ENCODE measurements at regions not wholly inside any gene's neighbourhood (a gene's known extent, or its start where the extent isn't known, plus 50 kb on each side); places are given as distances from the start of the nearest gene placed in this dataset.
"Not testable (repeated sequence)": the region's sequence is repeated elsewhere in the genome, so short reads cannot be mapped to it uniquely, and the experiment has no call there.

- DNase-seq (no peak), ATAC-seq (no peak)
- ChIA-PET CTCF (no interaction called here), POLR2A (no interaction called here)
- H3K9me3 Mint-ChIP-seq (ENCODE audit: low read depth) = no peaks in the 10 kb centered on the region
- no peak overlapping the region for H3K27ac Mint-ChIP-seq
- intact Hi-C loops (cut with DNase I, micrococcal nuclease) = no loop called here
- no peaks in the 10 kb centered on the region for H3K4me1 Mint-ChIP-seq
- no peaks in the 10 kb centered on the region for H3K36me3 Mint-ChIP-seq (ENCODE audit: low read depth)
- H3K4me3 Mint-ChIP-seq = no peak overlapping the region
- H3K27me3 Mint-ChIP-seq = peaks cover 4% of the 10 kb centered on the region
These were observed 92.8 kb upstream of the MITF start for GRCh38 chr3:69646287-69647067.

GRCh38 chr3:69642606-69643005, 96.7 kb upstream of the MITF start:
- Mint-ChIP-seq H3K4me1 (no peaks in the 10 kb centered on the region), H3K27ac (no peak overlapping the region), H3K27me3 (peaks cover 5% of the 10 kb centered on the region), H3K4me3 (no peak overlapping the region), H3K36me3 (ENCODE audit: low read depth) (no peaks in the 10 kb centered on the region), H3K9me3 (ENCODE audit: low read depth) (no peaks in the 10 kb centered on the region)
- CTCF ChIA-PET = interaction anchor here (0.6 to 0.8 kb wide), 2 partner anchors 86 to 897 kb away, joined by 3 to 4 read pairs; no protein-coding TSS in a partner anchor
- POLR2A ChIA-PET = no interaction called here
- ATAC-seq (no peak), DNase-seq (no peak)
- intact Hi-C loops (cut with DNase I, micrococcal nuclease) = no loop called here

DNA sequence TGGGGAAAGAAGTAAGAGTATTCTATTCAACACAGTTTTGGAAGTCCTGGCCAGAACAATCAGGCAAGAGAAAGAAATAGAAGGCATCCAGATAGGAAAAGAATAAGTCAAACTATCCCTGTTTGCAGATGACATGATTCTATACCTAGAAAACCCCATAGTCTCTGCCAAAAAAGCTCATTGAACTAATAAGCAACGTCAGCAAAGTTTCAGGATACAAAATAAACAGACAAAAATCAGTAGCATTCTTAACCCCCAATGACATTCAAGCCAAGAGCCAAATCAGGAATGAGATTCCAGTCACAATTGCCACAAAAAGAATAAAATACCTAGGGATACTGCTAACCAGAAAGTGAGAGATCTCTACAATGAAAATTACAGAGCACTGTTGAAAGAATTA, 99.4 kb upstream of the MITF start:
- ATAC-seq (no peak), DNase-seq (no peak)
- ChIA-PET CTCF (interaction anchor here (0.6 kb wide), 1 partner anchor 224 kb away, joined by 3 read pairs; no protein-coding TSS in a partner anchor), POLR2A (no interaction called here)
- H3K27ac Mint-ChIP-seq = no peak overlapping the region
- intact Hi-C loops (cut with DNase I, micrococcal nuclease) = no loop called here
- peaks cover 5% of the 10 kb centered on the region for H3K27me3 Mint-ChIP-seq
- no peaks in the 10 kb centered on the region for H3K9me3 Mint-ChIP-seq (ENCODE audit: low read depth)
- H3K36me3 Mint-ChIP-seq (ENCODE audit: low read depth) = no peaks in the 10 kb centered on the region
- no peaks in the 10 kb centered on the region for H3K4me1 Mint-ChIP-seq
- no peak overlapping the region for H3K4me3 Mint-ChIP-seq

DNA sequence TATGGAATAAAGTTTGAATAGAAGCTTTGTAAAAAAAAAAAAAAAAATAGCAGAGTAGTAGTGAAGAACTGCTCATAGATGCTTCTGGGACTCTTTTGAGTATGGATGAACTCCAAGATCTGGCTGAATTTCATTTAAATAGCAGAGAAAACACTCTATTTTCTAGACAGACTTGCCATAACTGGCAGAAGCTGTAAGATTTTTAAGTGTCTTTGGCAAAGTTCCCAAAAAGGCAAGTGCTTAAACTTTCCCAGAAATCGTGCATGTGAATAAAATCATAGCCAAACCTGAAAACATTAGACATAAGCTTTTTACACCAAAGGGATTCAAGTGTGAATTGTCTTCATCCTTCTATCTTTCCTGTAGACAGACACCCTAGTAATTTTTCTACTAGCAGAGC, 110.3 kb upstream of the MITF start:
- H3K9me3 Mint-ChIP-seq (ENCODE audit: low read depth) = peaks cover 21% of the 10 kb centered on the region
- H3K4me3 Mint-ChIP-seq = no peak overlapping the region
- H3K36me3 Mint-ChIP-seq (ENCODE audit: low read depth) = no peaks in the 10 kb centered on the region

GRCh38 chr3:69613286-69613685, 126.0 kb upstream of the MITF start:
- intact Hi-C loops (cut with DNase I, micrococcal nuclease) = no loop called here
- ATAC-seq = no peak
- Mint-ChIP-seq H3K9me3 (ENCODE audit: low read depth) (no peaks in the 10 kb centered on the region), H3K27me3 (peaks cover 6% of the 10 kb centered on the region), H3K36me3 (ENCODE audit: low read depth) (no peaks in the 10 kb centered on the region), H3K27ac (no peak overlapping the region), H3K4me1 (no peaks in the 10 kb centered on the region), H3K4me3 (no peak overlapping the region)
- ChIA-PET POLR2A (no interaction called here), CTCF (interaction anchor here (0.6 kb wide), 1 partner anchor 1269 kb away, joined by 3 read pairs; no protein-coding TSS in a partner anchor)
- no peak for DNase-seq

More for the DNA sequence above, 110.3 kb upstream of the MITF start:
- ChIA-PET POLR2A (no interaction called here), CTCF (interaction anchor here (0.7 kb wide), 1 partner anchor 43 kb away, joined by 3 read pairs; no protein-coding TSS in a partner anchor)
- DNase-seq = no peak
- Mint-ChIP-seq H3K4me1 (no peaks in the 10 kb centered on the region), H3K27me3 (no peaks in the 10 kb centered on the region), H3K27ac (no peak overlapping the region)
- ATAC-seq = no peak
- intact Hi-C loops (cut with DNase I, micrococcal nuclease) = no loop called here

DNA sequence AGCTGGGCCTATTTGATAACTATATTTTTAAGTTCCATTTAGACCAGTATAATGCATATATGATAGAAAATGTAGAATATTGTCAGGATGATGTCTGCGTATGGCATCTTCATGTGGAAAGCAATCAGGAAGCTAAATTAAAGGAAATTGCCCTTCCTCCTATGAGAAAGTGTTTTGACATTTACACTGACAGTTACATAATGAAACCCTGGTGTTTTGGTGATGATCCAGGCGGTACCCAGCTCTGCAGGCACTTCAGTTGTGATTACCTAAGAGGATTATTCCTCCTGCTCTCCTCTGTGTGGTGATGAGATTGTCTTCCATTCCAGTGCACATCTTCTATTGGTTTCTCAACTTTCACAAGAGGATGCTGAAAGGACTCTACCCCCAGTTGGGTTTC, 126.5 kb upstream of the MITF start:
- intact Hi-C loops (cut with DNase I, micrococcal nuclease) = no loop called here
- ChIA-PET CTCF (interaction anchor here (1.0 kb wide), 1 partner anchor 306 kb away, joined by 4 read pairs; no protein-coding TSS in a partner anchor), POLR2A (no interaction called here)
- Mint-ChIP-seq H3K27me3 (peaks cover 6% of the 10 kb centered on the region), H3K27ac (no peak overlapping the region), H3K36me3 (ENCODE audit: low read depth) (no peaks in the 10 kb centered on the region), H3K4me1 (no peaks in the 10 kb centered on the region), H3K4me3 (no peak overlapping the region), H3K9me3 (ENCODE audit: low read depth) (no peaks in the 10 kb centered on the region)
- DNase-seq = no peak
- no peak for ATAC-seq

GRCh38 chr3:69609566-69609965, 129.7 kb upstream of the MITF start:
- not testable (repeated sequence) for H3K4me3 Mint-ChIP-seq, ATAC-seq

DNA sequence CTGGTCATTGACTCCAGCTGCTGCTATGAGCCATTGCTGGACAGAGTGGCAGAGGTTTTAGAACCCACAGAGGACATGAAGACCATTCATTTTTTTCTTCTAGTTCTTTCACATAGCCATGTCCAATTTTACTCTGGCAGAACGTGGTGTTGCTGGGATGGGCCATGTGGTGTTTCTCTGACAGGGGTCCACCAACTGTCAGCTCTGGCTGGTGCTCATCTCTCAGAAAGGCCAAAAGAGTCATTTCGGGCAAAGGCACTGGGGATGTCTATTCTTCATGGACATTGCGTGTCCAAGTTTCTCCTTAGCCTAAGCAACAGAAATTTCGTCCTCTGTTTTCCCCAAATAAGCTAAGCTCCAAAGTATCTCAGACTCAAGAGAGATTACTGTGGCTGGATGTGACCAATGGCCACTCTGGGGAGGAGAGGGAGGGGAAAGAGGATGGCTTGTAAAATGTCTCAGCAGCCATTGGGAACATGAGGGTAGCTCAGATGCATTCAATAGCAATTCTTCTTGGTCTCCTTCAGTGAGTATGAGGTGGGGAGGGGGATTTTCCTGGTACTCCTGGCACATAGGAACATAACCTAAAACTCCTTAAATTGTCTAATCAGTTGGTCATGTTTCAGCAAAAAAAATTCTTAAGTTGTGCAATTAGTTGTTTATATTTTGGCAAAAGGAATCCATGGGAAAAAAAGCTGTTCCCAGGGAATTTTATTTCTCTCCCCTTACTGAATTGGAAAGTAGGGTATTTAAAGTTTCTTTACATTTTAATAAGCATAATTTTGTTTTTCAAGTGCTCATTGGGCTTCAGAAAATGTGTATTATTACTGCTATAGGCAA, 131.6 kb upstream of the MITF start:
- Mint-ChIP-seq H3K27me3 (peaks cover 6% of the 10 kb centered on the region), H3K36me3 (ENCODE audit: low read depth) (no peaks in the 10 kb centered on the region), H3K27ac (no peak overlapping the region), H3K9me3 (ENCODE audit: low read depth) (no peaks in the 10 kb centered on the region), H3K4me1 (no peaks in the 10 kb centered on the region), H3K4me3 (no peak overlapping the region)
- DNase-seq = no peak
- ChIA-PET POLR2A (no interaction called here), CTCF (no interaction called here)
- no peak for ATAC-seq
- intact Hi-C loops (cut with DNase I, micrococcal nuclease) = no loop called here

More at GRCh38 chr3:69609566-69609965, 129.7 kb upstream of the MITF start:
- H3K4me1 Mint-ChIP-seq; H3K9me3 Mint-ChIP-seq (ENCODE audit: low read depth); H3K36me3 Mint-ChIP-seq (ENCODE audit: low read depth); H3K27ac Mint-ChIP-seq; DNase-seq; CTCF ChIA-PET; intact Hi-C loops (cut with DNase I, micrococcal nuclease); POLR2A ChIA-PET; H3K27me3 Mint-ChIP-seq: not testable (repeated sequence)

DNA sequence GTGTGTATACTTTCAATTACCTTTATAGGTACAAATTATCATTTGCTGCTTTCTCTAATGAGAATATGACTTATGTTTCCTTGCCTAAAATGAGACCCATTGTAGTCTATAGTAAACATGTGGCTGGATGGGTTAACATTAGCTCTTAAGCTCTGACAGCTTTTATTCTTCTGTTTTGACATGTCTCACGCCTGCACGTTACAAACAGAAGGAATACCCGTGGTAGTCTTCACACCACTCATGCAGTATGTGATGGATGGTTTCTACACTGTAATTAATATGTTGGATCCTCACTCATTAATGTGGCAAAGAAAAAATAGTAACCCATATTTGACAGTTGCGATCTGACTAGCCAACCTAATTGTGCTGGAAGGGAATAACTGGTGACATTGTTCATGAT, 133.4 kb upstream of the MITF start:
- Mint-ChIP-seq H3K4me1 (no peaks in the 10 kb centered on the region), H3K9me3 (ENCODE audit: low read depth) (peaks cover under 1% of the 10 kb centered on the region), H3K4me3 (no peak overlapping the region), H3K27ac (no peak overlapping the region), H3K36me3 (ENCODE audit: low read depth) (no peaks in the 10 kb centered on the region), H3K27me3 (peaks cover 4% of the 10 kb centered on the region)
- ATAC-seq = no peak
- ChIA-PET CTCF (no interaction called here), POLR2A (no interaction called here)
- DNase-seq = no peak
- intact Hi-C loops (cut with DNase I, micrococcal nuclease) = no loop called here

DNA sequence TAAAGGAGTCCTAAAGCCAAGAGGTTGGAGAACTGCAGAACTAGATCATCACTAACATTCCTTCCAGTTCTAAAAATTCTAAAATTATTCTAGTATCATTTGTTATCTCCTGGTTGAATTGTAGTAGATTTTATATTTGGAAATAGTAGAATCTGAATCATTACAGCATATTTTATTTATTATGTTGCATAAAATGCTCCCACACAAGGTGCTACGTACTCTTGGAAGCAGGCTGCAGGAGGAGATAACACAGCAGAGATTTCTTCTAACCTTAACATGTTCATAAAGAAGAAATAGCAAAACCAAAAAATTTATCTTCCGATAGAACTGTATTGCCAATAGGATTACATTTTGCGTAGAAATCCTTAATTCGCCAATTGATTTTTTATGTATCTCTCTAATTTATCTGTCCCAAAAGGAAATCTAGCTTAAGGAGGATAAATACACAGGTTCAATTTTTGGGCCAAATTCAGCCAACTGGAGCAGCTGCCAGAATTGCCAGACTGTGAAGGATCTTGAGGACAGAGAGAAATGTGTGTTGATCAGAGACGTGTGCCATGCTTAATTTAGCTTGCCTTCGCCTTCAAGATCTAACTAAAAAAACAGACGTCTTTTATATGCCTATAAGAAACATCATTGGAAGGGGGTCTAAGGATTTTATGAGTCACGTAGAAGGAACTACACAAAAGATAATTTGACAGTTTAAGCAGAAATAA, 134.4 kb upstream of the MITF start:
- Mint-ChIP-seq H3K4me3 (no peak overlapping the region), H3K9me3 (ENCODE audit: low read depth) (peaks cover 3% of the 10 kb centered on the region), H3K27me3 (peaks cover 7% of the 10 kb centered on the region), H3K27ac (no peak overlapping the region), H3K4me1 (no peaks in the 10 kb centered on the region), H3K36me3 (ENCODE audit: low read depth) (no peaks in the 10 kb centered on the region)
- CTCF ChIA-PET = no interaction called here
- ATAC-seq = no peak
- intact Hi-C loops (cut with DNase I, micrococcal nuclease) = no loop called here
- DNase-seq = no peak
- POLR2A ChIA-PET = interaction anchor here (0.7 kb wide), 1 partner anchor 39 kb away, joined by 3 read pairs; no protein-coding TSS in a partner anchor

GRCh38 chr3:69602112-69602511, 137.2 kb upstream of the MITF start:
- no peak for DNase-seq
- H3K27ac Mint-ChIP-seq = no peak overlapping the region
- H3K36me3 Mint-ChIP-seq (ENCODE audit: low read depth) = no peaks in the 10 kb centered on the region
- no peak for ATAC-seq
- H3K27me3 Mint-ChIP-seq = peaks cover 3% of the 10 kb centered on the region
- intact Hi-C loops (cut with DNase I, micrococcal nuclease) = no loop called here
- H3K9me3 Mint-ChIP-seq (ENCODE audit: low read depth) = peaks cover 3% of the 10 kb centered on the region
- H3K4me1 Mint-ChIP-seq = no peaks in the 10 kb centered on the region
- H3K4me3 Mint-ChIP-seq = no peak overlapping the region
- POLR2A ChIA-PET = no interaction called here
- CTCF ChIA-PET = no interaction called here
